ENCODE measurements at regions not wholly inside any gene's neighbourhood (a gene's known extent, or its start where the extent isn't known, plus 50 kb on each side); places are given as distances from the start of the nearest gene placed in this dataset.

GRCh38 chr9:81814794-81815464, 113.3 kb upstream of the SPATA31D4 start:
- H3F3A ChIP-seq (replicated peaks; ENCODE audit: insufficient read depth) = no peaks in the 10 kb centered on the region
- no peaks in the 10 kb centered on the region for H3K9me3 ChIP-seq
- H3K9ac ChIP-seq = no peak overlapping the region
- no peak overlapping the region for H3K27ac ChIP-seq (ENCODE audit: low read depth in 2 of 2, low read length in 1 of 2)
- no peaks in the 10 kb centered on the region; a peak in 1 of 4 replicates for H3K4me1 ChIP-seq (ENCODE audit: control insufficient read depth in 1 of 2, insufficient read depth in 2 of 2, low read depth in 1 of 2, low read length in 1 of 2)
- TF ChIP-seq PBX3 (IDR thresholded peaks at IDR 0.05) (0 out of 2 replicates have a peak, but pooled peaks have one; percentile 23), NRF1 (IDR thresholded peaks at IDR 0.05; ENCODE audit: low read depth, low read length) (no peak)
- ChIA-PET POLR2A (no interaction called here), CTCF (interaction anchor here (0.6 to 0.8 kb wide), 2 partner anchors 9 to 128 kb away, joined by 3 read pairs; no protein-coding TSS in a partner anchor)
- H3K27me3 ChIP-seq (ENCODE audit: insufficient read depth) = no peaks in the 10 kb centered on the region
- no peak overlapping the region for H2AFZ ChIP-seq (ENCODE audit: low read depth)
- H3K79me2 ChIP-seq (ENCODE audit: insufficient read depth) = no peaks in the 10 kb centered on the region
- H3K9me2 ChIP-seq = no peaks in the 10 kb centered on the region
- no peak overlapping the region for H3K4me3 ChIP-seq (ENCODE audit: low read depth in 2 of 2, low read length in 1 of 2)
- WGBS (ENCODE audit: low lambda C conversion rate) = 57% methylated on average over 3 of the region's 3 CpGs
- H3K36me3 ChIP-seq (replicated peaks in 1 of 2; ENCODE audit: control insufficient read depth in 1 of 2, insufficient read depth in 2 of 2, low read length in 1 of 2) = no peaks in the 10 kb centered on the region
- no peaks in the 10 kb centered on the region for H4K20me1 ChIP-seq (ENCODE audit: insufficient read depth)
- H3K4me2 ChIP-seq = no peak overlapping the region
- DNase-seq = no peak

GRCh38 chr9:81815781-81816180, 112.4 kb upstream of the SPATA31D4 start:
- no peaks in the 10 kb centered on the region for H3F3A ChIP-seq (replicated peaks; ENCODE audit: insufficient read depth)
- no peaks in the 10 kb centered on the region for H3K9me2 ChIP-seq
- peaks cover 0 to 4% of the 10 kb centered on the region in 2 experiments; a peak in 1 of 4 replicates for H3K4me1 ChIP-seq (ENCODE audit: control insufficient read depth in 1 of 2, insufficient read depth in 2 of 2, low read depth in 1 of 2, low read length in 1 of 2)
- H3K27ac ChIP-seq (ENCODE audit: low read depth in 2 of 2, low read length in 1 of 2) = no peak overlapping the region
- H3K79me2 ChIP-seq (ENCODE audit: insufficient read depth) = no peaks in the 10 kb centered on the region
- no peak overlapping the region for H2AFZ ChIP-seq (ENCODE audit: low read depth)
- H3K4me2 ChIP-seq = no peak overlapping the region
- H3K9ac ChIP-seq = no peak overlapping the region
- CTCF ChIA-PET = no interaction called here
- H3K9me3 ChIP-seq = no peaks in the 10 kb centered on the region
- 98% methylated on average over 3 of the region's 3 CpGs for WGBS (ENCODE audit: low lambda C conversion rate)
- POLR2A ChIA-PET = no interaction called here
- TF ChIP-seq MXI1 (IDR thresholded peaks at IDR 0.05; ENCODE audit: low read depth, low read length) = no peak
- no peak for TF ChIP-seq NFIC (IDR thresholded peaks at IDR 0.05; ENCODE audit: borderline replicate concordance)
- TF ChIP-seq SIN3A (IDR thresholded peaks at IDR 0.05; ENCODE audit: borderline replicate concordance, low read depth, low read length) = no peak
- TF ChIP-seq ZBTB33 (IDR thresholded peaks at IDR 0.05; ENCODE audit: borderline replicate concordance, low read depth) = no peak
- no peaks in the 10 kb centered on the region for H4K20me1 ChIP-seq (ENCODE audit: insufficient read depth)
- no peaks in the 10 kb centered on the region for H3K27me3 ChIP-seq (ENCODE audit: insufficient read depth)
- no peak for DNase-seq
- no peaks in the 10 kb centered on the region for H3K36me3 ChIP-seq (replicated peaks in 1 of 2; ENCODE audit: control insufficient read depth in 1 of 2, insufficient read depth in 2 of 2, low read length in 1 of 2)
- no peak overlapping the region for H3K4me3 ChIP-seq (ENCODE audit: low read depth in 2 of 2, low read length in 1 of 2)

GRCh38 chr9:81819155-81819554, 109.1 kb upstream of the SPATA31D4 start:
- no peak overlapping the region for H3K4me2 ChIP-seq
- no peaks in the 10 kb centered on the region for H3F3A ChIP-seq (replicated peaks; ENCODE audit: insufficient read depth)
- no peaks in the 10 kb centered on the region for H4K20me1 ChIP-seq (ENCODE audit: insufficient read depth)
- no peak overlapping the region for H3K4me3 ChIP-seq (ENCODE audit: low read depth in 2 of 2, low read length in 1 of 2)
- H3K79me2 ChIP-seq (ENCODE audit: insufficient read depth) = no peaks in the 10 kb centered on the region
- H3K4me1 ChIP-seq (ENCODE audit: control insufficient read depth in 1 of 2, insufficient read depth in 2 of 2, low read depth in 1 of 2, low read length in 1 of 2) = peaks cover 0 to 4% of the 10 kb centered on the region in 2 experiments; a peak in 1 of 4 replicates
- WGBS (ENCODE audit: low lambda C conversion rate) = 90% methylated on average over 7 of the region's 7 CpGs
- no peak overlapping the region for H3K27ac ChIP-seq (ENCODE audit: low read depth in 2 of 2, low read length in 1 of 2)
- no peaks in the 10 kb centered on the region for H3K36me3 ChIP-seq (replicated peaks in 1 of 2; ENCODE audit: control insufficient read depth in 1 of 2, insufficient read depth in 2 of 2, low read length in 1 of 2)
- H3K9me3 ChIP-seq = no peaks in the 10 kb centered on the region
- POLR2A ChIA-PET = no interaction called here
- DNase-seq = no peak
- no peaks in the 10 kb centered on the region for H3K27me3 ChIP-seq (ENCODE audit: insufficient read depth)
- no peak overlapping the region for H3K9ac ChIP-seq
- H3K9me2 ChIP-seq = no peaks in the 10 kb centered on the region
- CTCF ChIA-PET = no interaction called here
- no peak overlapping the region for H2AFZ ChIP-seq (ENCODE audit: low read depth)
- TF ChIP-seq TEAD4 (IDR thresholded peaks at IDR 0.05; ENCODE audit: borderline replicate concordance, insufficient read depth) = no peak
- TF ChIP-seq NRF1 (IDR thresholded peaks at IDR 0.05; ENCODE audit: low read depth, low read length) = no peak
- TF ChIP-seq CHD2 (IDR thresholded peaks at IDR 0.05; ENCODE audit: low read length, partially characterized antibody) = no peak
- no peak for TF ChIP-seq GATA2 (CRISPR knock-in tag; IDR thresholded peaks at IDR 0.05)
- TF ChIP-seq NFIC (IDR thresholded peaks at IDR 0.05; ENCODE audit: borderline replicate concordance) = no peak
- no peak for TF ChIP-seq YY1 (IDR thresholded peaks at IDR 0.05; ENCODE audit: low read depth)
- TF ChIP-seq USF2 (IDR thresholded peaks at IDR 0.05; ENCODE audit: borderline replicate concordance, low read depth, low read length) = no peak
- TF ChIP-seq FOXM1 (IDR thresholded peaks at IDR 0.05; ENCODE audit: low read depth) = no peak
- TF ChIP-seq CTCF (IDR thresholded peaks at IDR 0.05) = no peak
- no peak for TF ChIP-seq EZH2phosphoT487 (IDR thresholded peaks at IDR 0.05; ENCODE audit: borderline replicate concordance, low read depth)
